ENCODE measurements at regions not wholly inside any gene's neighbourhood (a gene's known extent, or its start where the extent isn't known, plus 50 kb on each side); places are given as distances from the start of the nearest gene placed in this dataset.

- ChIA-PET POLR2A (no interaction called here), CTCF (no interaction called here)
Measured at GRCh38 chr22:34160141-34160783, 240.0 kb upstream of the LARGE1 start.

GRCh38 chr22:34161431-34162123 is 241.3 kb upstream of the LARGE1 start:
- ATAC-seq (ENCODE audit: poor library complexity) (no peak), DNase-seq (no peak)
- Histone ChIP-seq H3K27ac (ENCODE audit: low read depth in 1 of 2, low read length in 2 of 2) (no peak overlapping the region), H3K4me1 (ENCODE audit: insufficient read depth, low read length) (no peaks in the 10 kb centered on the region), H3K27me3 (ENCODE audit: control insufficient read depth in 1 of 2, insufficient read depth in 2 of 2, low read length in 2 of 2) (no peaks in the 10 kb centered on the region), H3K4me3 (ENCODE audit: low read length) (no peak overlapping the region), H3K36me3 (ENCODE audit: insufficient read depth, low read length) (no peaks in the 10 kb centered on the region), H3K9me3 (ENCODE audit: control insufficient read depth in 1 of 2, insufficient read depth in 1 of 2, low read length in 2 of 2) (peaks cover 0 to 7% of the 10 kb centered on the region in 2 experiments)
- Mint-ChIP-seq H3K4me3 (no peak overlapping the region), H3K4me1 (ENCODE audit: low read depth) (no peaks in the 10 kb centered on the region), H3K27ac (no peak overlapping the region), H3K27me3 (no peaks in the 10 kb centered on the region), H3K36me3 (ENCODE audit: low read depth) (no peaks in the 10 kb centered on the region), H3K9me3 (peaks cover 6% of the 10 kb centered on the region)
- CTCF ChIA-PET, result interaction anchor here (0.6 kb wide), 1 partner anchor 13 kb away, joined by 3 read pairs; no protein-coding TSS in a partner anchor
- intact Hi-C loops (cut with DNase I, micrococcal nuclease), result no loop called here
- TF ChIP-seq CTCF (IDR thresholded peaks at IDR 0.05), result no peak
- POLR2A ChIA-PET, result no interaction called here

More at GRCh38 chr22:34160141-34160783, 240.0 kb upstream of the LARGE1 start:
- no peak for DNase-seq
- Mint-ChIP-seq H3K4me3 (no peak overlapping the region), H3K9me3 (peaks cover 6% of the 10 kb centered on the region), H3K4me1 (ENCODE audit: low read depth) (no peaks in the 10 kb centered on the region), H3K27ac (no peak overlapping the region), H3K36me3 (ENCODE audit: low read depth) (no peaks in the 10 kb centered on the region), H3K27me3 (no peaks in the 10 kb centered on the region)
- no peaks in the 10 kb centered on the region for H3K27me3 ChIP-seq (ENCODE audit: control insufficient read depth in 1 of 2, insufficient read depth in 2 of 2, low read length in 2 of 2)
- TF ChIP-seq CTCF (IDR thresholded peaks at IDR 0.05), result no peak
- peaks cover 0 to 7% of the 10 kb centered on the region in 2 experiments for H3K9me3 ChIP-seq (ENCODE audit: control insufficient read depth in 1 of 2, insufficient read depth in 1 of 2, low read length in 2 of 2)
- no peak for ATAC-seq (ENCODE audit: poor library complexity)
- H3K27ac ChIP-seq (ENCODE audit: low read depth in 1 of 2, low read length in 2 of 2), result no peak overlapping the region
- H3K36me3 ChIP-seq (ENCODE audit: insufficient read depth, low read length), result no peaks in the 10 kb centered on the region
- intact Hi-C loops (cut with DNase I, micrococcal nuclease), result no loop called here
- no peak overlapping the region for H3K4me3 ChIP-seq (ENCODE audit: low read length)
- H3K4me1 ChIP-seq (ENCODE audit: insufficient read depth, low read length), result no peaks in the 10 kb centered on the region

- no peaks in the 10 kb centered on the region for H3K27me3 ChIP-seq (ENCODE audit: control insufficient read depth in 1 of 2, insufficient read depth in 2 of 2, low read length in 2 of 2)
- H3K36me3 ChIP-seq (ENCODE audit: insufficient read depth, low read length), result no peaks in the 10 kb centered on the region
- H3K36me3 Mint-ChIP-seq (ENCODE audit: low read depth), result no peaks in the 10 kb centered on the region
- H3K4me1 ChIP-seq (ENCODE audit: insufficient read depth, low read length), result no peaks in the 10 kb centered on the region
- no peaks in the 10 kb centered on the region for H3K9me3 ChIP-seq (ENCODE audit: control insufficient read depth in 1 of 2, insufficient read depth in 1 of 2, low read length in 2 of 2)
- intact Hi-C loops (cut with DNase I, micrococcal nuclease), result no loop called here
- no peaks in the 10 kb centered on the region for H3K27me3 Mint-ChIP-seq
- H3K4me3 Mint-ChIP-seq, result no peak overlapping the region
- ATAC-seq (ENCODE audit: poor library complexity) (no peak), DNase-seq (no peak)
- POLR2A ChIA-PET, result no interaction called here
- H3K27ac Mint-ChIP-seq, result no peak overlapping the region
- TF ChIP-seq CTCF (IDR thresholded peaks at IDR 0.05), result no peak
- CTCF ChIA-PET, result no interaction called here
- no peak overlapping the region for H3K4me3 ChIP-seq (ENCODE audit: low read length)
- H3K4me1 Mint-ChIP-seq (ENCODE audit: low read depth), result no peaks in the 10 kb centered on the region
- H3K27ac ChIP-seq (ENCODE audit: low read depth in 1 of 2, low read length in 2 of 2), result no peak overlapping the region
- H3K9me3 Mint-ChIP-seq, result peaks cover 2% of the 10 kb centered on the region
Measured at GRCh38 chr22:34198976-34199375, 278.7 kb upstream of the LARGE1 start.
